T-cell (primary cell): ENCODE measurements at regions not wholly inside any gene's neighbourhood (a gene's known extent, or its start where the extent isn't known, plus 50 kb on each side); places are given as distances from the start of the nearest gene placed in this dataset.

ENCODE experiments used
- ATAC-seq, 4 experiments: fragments of 200-7000 bp in 3 of 4; fragments of 150-1000 bp in 1 of 4; cut with Tn5 transposase; replicated peaks in 1 of 4; 1 replicate in 3 of 4; 2 replicates in 1 of 4; pipeline ENCODE4 v1.10.0; 2021; ENCODE audit warnings: moderate library complexity in 3 of 4, mild to moderate bottlenecking in 2 of 4, moderate number of reproducible peaks in 1 of 4
- CTCF ChIA-PET, 2 donors: fragments of 300-600 bp; sonication (Branson Sonifier 250); formaldehyde crosslinking; loops; one replicate each; lab custom pipeline; 2022; ENCODE audit warnings: antibody characterized with exemption in 2 of 2; lab: Charles Lee
- POLR2A ChIA-PET, 2 donors: fragments of 300-600 bp; sonication (Branson Sonifier 250); formaldehyde crosslinking; loops; one replicate each; lab custom pipeline; 2022; ENCODE audit warnings: antibody characterized with exemption in 2 of 2; lab: Charles Lee
- DNase-seq, 35 experiments: peaks; one replicate each; pipeline versions ENCODE4 v3.0.0 to v3.0.0-alpha.2; 2013 to 2023
- H3K27ac ChIP-seq: one replicate; pipeline ENCODE4 v1.5.1; 2013; ENCODE audit warnings: low read length
- H3K27me3 ChIP-seq, 2 experiments: replicated peaks in 1 of 2; 1 replicate in 1 of 2; 2 replicates in 1 of 2; pipeline versions ENCODE4 v1.6.1 to v1.7.0; 2013; ENCODE audit warnings: low read length in 1 of 2, mixed read lengths in 1 of 2; ENCODE audit not compliant: control insufficient read depth in 2 of 2, insufficient read depth in 2 of 2; ENCODE audit errors: extremely low read depth in 1 of 2
- H3K36me3 ChIP-seq, 2 donors: 1 replicate in 1 of 2; 2 replicates in 1 of 2; pipeline versions ENCODE4 v1.6.1 to v1.7.0; 2013; ENCODE audit warnings: low read length in 1 of 2; ENCODE audit not compliant: control insufficient read depth in 2 of 2, insufficient read depth in 1 of 2; ENCODE audit errors: extremely low read depth in 1 of 2
- H3K4me1 ChIP-seq, 2 experiments: 1 replicate in 1 of 2; 2 replicates in 1 of 2; pipeline versions ENCODE4 v1.6.1 to v1.7.0; 2013; ENCODE audit warnings: low read length in 2 of 2, mixed read lengths in 1 of 2; ENCODE audit not compliant: insufficient read depth in 2 of 2, control insufficient read depth in 1 of 2; ENCODE audit errors: extremely low read depth in 1 of 2
- H3K4me3 ChIP-seq, 2 donors: 1 replicate in 1 of 2; 2 replicates in 1 of 2; pipeline versions ENCODE4 v1.5.1 to v1.7.0; 2013; ENCODE audit warnings: mild to moderate bottlenecking in 2 of 2, low read length in 1 of 2, moderate library complexity in 1 of 2; ENCODE audit not compliant: control insufficient read depth in 1 of 2; ENCODE audit errors: extremely low read depth in 1 of 2
- H3K9me3 ChIP-seq: 2 replicates; pipeline ENCODE4 v1.7.0; 2013
- H3K27ac Mint-ChIP-seq, 2 donors: one replicate each; pipeline ENCODE4 v1.8.0; 2020 to 2021; ENCODE audit warnings: mild to moderate bottlenecking in 2 of 2, mixed read lengths in 2 of 2
- H3K27me3 Mint-ChIP-seq, 2 donors: one replicate each; pipeline ENCODE4 v1.8.0; 2021 to 2022; ENCODE audit warnings: mixed read lengths in 2 of 2
- H3K36me3 Mint-ChIP-seq: one replicate; pipeline ENCODE4 v1.8.0; 2021; ENCODE audit warnings: mixed read lengths
- H3K4me1 Mint-ChIP-seq, 3 donors: one replicate each; pipeline ENCODE4 v1.8.0; 2020 to 2022; ENCODE audit warnings: mixed read lengths in 3 of 3, mild to moderate bottlenecking in 1 of 3
- H3K4me3 Mint-ChIP-seq, 3 donors: one replicate each; pipeline ENCODE4 v1.8.0; 2020 to 2022; ENCODE audit warnings: mild to moderate bottlenecking in 3 of 3, mixed read lengths in 3 of 3, moderate library complexity in 3 of 3
- H3K9me3 Mint-ChIP-seq, 3 donors: one replicate each; pipeline ENCODE4 v1.8.0; 2020 to 2022; ENCODE audit warnings: mixed read lengths in 3 of 3
- WGBS: methylation state at CpG from one replicate; pipeline ENCODE4 v1.1.5; 2013; ENCODE audit warnings: missing lambda C conversion rate; ENCODE audit not compliant: insufficient coverage; 5-methylcytosine and 5-hydroxymethylcytosine counted together

DNA sequence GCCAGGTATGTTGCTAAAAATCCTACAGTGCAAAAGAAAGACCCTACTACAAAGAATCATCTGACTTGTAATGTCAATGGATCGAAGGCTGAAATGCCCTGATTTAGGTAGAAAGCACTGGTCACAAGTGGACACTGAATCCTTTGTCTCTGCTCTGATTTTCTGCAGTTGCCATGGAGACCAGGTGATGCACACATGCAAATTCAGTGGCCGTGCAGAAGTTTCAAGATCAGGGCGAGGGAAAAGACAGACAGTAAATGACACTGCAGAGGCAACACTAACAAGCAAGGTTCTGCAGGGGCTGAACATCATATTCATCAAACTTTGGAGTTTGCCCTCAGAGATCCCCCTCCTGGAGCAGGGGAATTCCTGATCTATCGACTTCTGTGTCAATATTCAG, 370.3 kb upstream of the TMEM132C start:
- Mint-ChIP-seq H3K9me3 (peaks cover 0 to 5% (median 4%) of the 10 kb centered on the region in 3 donors), H3K27ac (no peak overlapping the region), H3K36me3 (no peaks in the 10 kb centered on the region), H3K4me3 (no peak overlapping the region), H3K27me3 (no peaks in the 10 kb centered on the region), H3K4me1 (no peaks in the 10 kb centered on the region)
- Histone ChIP-seq H3K9me3 (no peaks in the 10 kb centered on the region), H3K4me1 (no peaks in the 10 kb centered on the region), H3K27me3 (no peaks in the 10 kb centered on the region), H3K27ac (no peak overlapping the region), H3K36me3 (no peaks in the 10 kb centered on the region), H3K4me3 (no peak overlapping the region)
- ATAC-seq = no peak
- CTCF ChIA-PET = no interaction called here
- no peak for DNase-seq
- WGBS = 77% methylated on average over 2 of the region's 4 CpGs
- POLR2A ChIA-PET = no interaction called here

DNA sequence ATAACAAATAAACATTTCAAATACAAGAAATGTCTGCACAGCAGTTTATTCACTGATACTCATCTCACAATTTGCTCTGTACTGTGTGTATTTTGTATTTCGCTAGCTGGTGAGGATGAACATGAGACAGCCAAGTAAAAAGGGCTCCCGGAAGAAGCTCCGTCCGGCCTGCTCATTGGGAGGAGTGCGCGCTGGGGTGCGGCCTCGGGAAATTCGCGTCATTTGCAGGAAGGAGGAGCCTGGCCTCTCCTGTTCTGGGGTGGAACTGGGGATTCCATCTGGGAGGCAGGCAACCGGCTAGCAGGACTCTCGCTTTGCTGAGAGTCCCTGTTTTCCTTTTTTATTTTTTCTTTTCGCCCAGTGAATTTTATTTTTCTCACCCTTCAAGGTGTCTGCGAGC, 368.4 kb upstream of the TMEM132C start:
- Mint-ChIP-seq H3K4me1 (no peaks in the 10 kb centered on the region), H3K27ac (no peak overlapping the region), H3K4me3 (no peak overlapping the region), H3K27me3 (no peaks in the 10 kb centered on the region), H3K9me3 (peaks cover under 1 to 5% (median 4%) of the 10 kb centered on the region in 3 donors), H3K36me3 (no peaks in the 10 kb centered on the region)
- ATAC-seq = no peak
- DNase-seq = no peak
- Histone ChIP-seq H3K4me3 (no peak overlapping the region), H3K9me3 (no peaks in the 10 kb centered on the region), H3K4me1 (no peaks in the 10 kb centered on the region), H3K27ac (no peak overlapping the region), H3K27me3 (no peaks in the 10 kb centered on the region), H3K36me3 (no peaks in the 10 kb centered on the region)
- ChIA-PET POLR2A (no interaction called here), CTCF (no interaction called here)
- WGBS = 90% methylated on average over 12 of the region's 14 CpGs

DNA sequence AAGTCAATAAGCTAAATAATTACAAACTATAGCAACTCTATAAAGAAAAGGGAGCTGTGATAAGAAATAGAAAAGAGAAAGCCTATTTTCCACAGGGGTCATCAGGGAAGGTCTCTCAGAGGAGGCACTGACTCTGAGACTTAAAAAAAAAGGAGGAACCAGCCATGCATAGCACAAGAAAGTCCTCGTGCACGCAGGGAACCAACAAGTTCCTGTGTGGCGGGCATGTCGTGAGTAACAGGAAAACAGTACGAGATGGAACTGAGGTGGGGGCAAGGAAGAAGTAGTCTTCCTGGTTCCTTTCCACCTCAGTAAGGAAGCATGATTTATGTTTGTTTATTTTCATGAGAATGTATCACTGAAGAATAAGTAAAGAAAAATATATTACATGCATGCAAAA, 367.0 kb upstream of the TMEM132C start:
- Mint-ChIP-seq H3K27me3 (no peaks in the 10 kb centered on the region), H3K9me3 (peaks cover 5 to 10% (median 6%) of the 10 kb centered on the region in 3 donors), H3K36me3 (no peaks in the 10 kb centered on the region), H3K27ac (no peak overlapping the region), H3K4me1 (no peaks in the 10 kb centered on the region), H3K4me3 (no peak overlapping the region)
- ATAC-seq (no peak), DNase-seq (no peak)
- ChIA-PET CTCF (no interaction called here), POLR2A (interaction anchor here in 1 of 2 donors (0.6 kb wide), 1 partner anchor 1400 kb away, joined by 3 read pairs; no protein-coding TSS in a partner anchor)
- Histone ChIP-seq H3K4me3 (no peak overlapping the region), H3K27ac (no peak overlapping the region), H3K9me3 (no peaks in the 10 kb centered on the region), H3K36me3 (no peaks in the 10 kb centered on the region), H3K4me1 (no peaks in the 10 kb centered on the region), H3K27me3 (no peaks in the 10 kb centered on the region)
- WGBS = 3% methylated on average over 4 of the region's 5 CpGs

DNA sequence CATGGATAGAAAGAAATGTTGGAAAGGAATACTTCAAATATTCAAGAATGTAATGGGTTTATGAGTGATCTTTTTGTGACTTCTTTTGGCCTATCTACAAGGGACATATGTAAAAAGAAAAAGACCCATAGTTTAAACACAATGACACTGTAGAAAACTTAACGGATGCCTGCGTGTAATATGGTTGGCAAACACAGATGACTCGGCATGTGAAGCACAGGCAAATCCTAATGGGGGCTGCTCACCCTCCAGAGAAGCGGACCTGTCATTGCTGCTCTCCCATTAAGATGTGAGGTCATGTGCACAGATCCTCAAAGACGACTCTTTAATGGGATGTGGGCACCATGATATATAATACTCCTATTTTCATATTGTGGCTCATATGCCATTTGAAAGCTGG, 366.6 kb upstream of the TMEM132C start:
- H3K4me1 Mint-ChIP-seq = no peaks in the 10 kb centered on the region
- no peak overlapping the region for H3K4me3 Mint-ChIP-seq
- no peak overlapping the region for H3K27ac Mint-ChIP-seq
- no peaks in the 10 kb centered on the region for H3K36me3 Mint-ChIP-seq
- CTCF ChIA-PET = no interaction called here
- DNase-seq (no peak), ATAC-seq (no peak)
- POLR2A ChIA-PET = no interaction called here
- H3K36me3 ChIP-seq = no peaks in the 10 kb centered on the region
- H3K27me3 ChIP-seq = no peaks in the 10 kb centered on the region
- no peaks in the 10 kb centered on the region for H3K27me3 Mint-ChIP-seq
- peaks cover 2% of the 10 kb centered on the region for H3K9me3 ChIP-seq
- H3K9me3 Mint-ChIP-seq = peaks cover 7 to 13% (median 9%) of the 10 kb centered on the region in 3 donors
- 29% methylated on average over 3 of the region's 5 CpGs for WGBS
- H3K27ac ChIP-seq = no peak overlapping the region
- H3K4me3 ChIP-seq = no peak overlapping the region
- no peaks in the 10 kb centered on the region for H3K4me1 ChIP-seq

DNA sequence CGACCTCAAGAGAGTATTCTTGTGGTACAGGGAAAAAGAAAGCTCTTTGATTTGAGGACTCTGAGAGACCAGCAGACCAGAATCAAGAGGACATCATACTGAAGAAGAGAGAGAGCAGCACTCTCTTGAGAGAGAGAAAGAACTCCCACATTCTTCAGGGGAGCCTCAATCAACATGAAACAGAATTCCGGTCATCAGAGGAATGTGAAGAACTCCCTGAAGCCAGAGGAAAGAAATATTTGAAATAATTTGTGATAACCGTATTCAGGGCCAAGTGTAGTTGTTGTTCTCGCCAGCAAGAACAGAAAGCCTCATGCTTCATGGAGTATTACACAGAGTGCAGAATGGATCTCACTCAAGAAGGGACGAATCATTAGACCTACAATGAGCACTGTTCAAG, 363.8 kb upstream of the TMEM132C start:
- no peak overlapping the region for H3K27ac ChIP-seq
- WGBS = 60% methylated on average over 3 of the region's 5 CpGs
- H3K36me3 ChIP-seq = no peaks in the 10 kb centered on the region
- Mint-ChIP-seq H3K27ac (no peak overlapping the region), H3K36me3 (no peaks in the 10 kb centered on the region), H3K4me3 (no peak overlapping the region), H3K4me1 (no peaks in the 10 kb centered on the region), H3K27me3 (no peaks in the 10 kb centered on the region), H3K9me3 (peaks cover 10 to 16% (median 12%) of the 10 kb centered on the region in 3 donors)
- no peaks in the 10 kb centered on the region for H3K4me1 ChIP-seq
- peaks cover 2% of the 10 kb centered on the region for H3K9me3 ChIP-seq
- ChIA-PET POLR2A (no interaction called here), CTCF (no interaction called here)
- no peak overlapping the region for H3K4me3 ChIP-seq
- no peak for DNase-seq
- ATAC-seq = no peak
- no peaks in the 10 kb centered on the region for H3K27me3 ChIP-seq

DNA sequence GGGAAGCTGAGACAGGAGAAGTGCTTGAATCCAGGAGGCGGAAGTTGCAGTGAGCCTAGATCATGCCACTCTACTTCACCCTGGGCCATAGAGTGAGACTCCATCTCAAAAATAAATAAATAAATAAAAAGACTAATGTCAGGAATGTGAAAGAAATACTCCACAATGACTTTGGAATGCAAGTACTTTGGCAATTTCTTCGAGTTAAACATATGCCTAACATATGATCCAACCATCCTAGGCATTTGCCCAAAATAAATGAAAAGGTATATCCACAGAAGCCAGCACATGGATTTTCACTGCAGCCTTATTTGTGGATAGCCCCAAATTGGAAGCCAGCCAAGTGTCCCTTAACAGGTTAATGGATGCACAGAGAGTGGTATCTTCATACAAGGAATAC, 357.9 kb upstream of the TMEM132C start:
- H3K36me3 Mint-ChIP-seq = no peaks in the 10 kb centered on the region
- 80% methylated on average over 1 of the region's 2 CpGs for WGBS
- Histone ChIP-seq H3K4me1 (no peaks in the 10 kb centered on the region), H3K4me3 (no peak overlapping the region), H3K9me3 (peaks cover 2% of the 10 kb centered on the region), H3K27ac (no peak overlapping the region), H3K27me3 (no peaks in the 10 kb centered on the region), H3K36me3 (no peaks in the 10 kb centered on the region)
- H3K4me1 Mint-ChIP-seq = no peaks in the 10 kb centered on the region
- H3K4me3 Mint-ChIP-seq = no peak overlapping the region
- ChIA-PET POLR2A (no interaction called here), CTCF (no interaction called here)
- ATAC-seq (no peak), DNase-seq (no peak)
- no peaks in the 10 kb centered on the region for H3K27me3 Mint-ChIP-seq
- peaks cover 12 to 19% (median 13%) of the 10 kb centered on the region in 3 donors for H3K9me3 Mint-ChIP-seq
- H3K27ac Mint-ChIP-seq = no peak overlapping the region

DNA sequence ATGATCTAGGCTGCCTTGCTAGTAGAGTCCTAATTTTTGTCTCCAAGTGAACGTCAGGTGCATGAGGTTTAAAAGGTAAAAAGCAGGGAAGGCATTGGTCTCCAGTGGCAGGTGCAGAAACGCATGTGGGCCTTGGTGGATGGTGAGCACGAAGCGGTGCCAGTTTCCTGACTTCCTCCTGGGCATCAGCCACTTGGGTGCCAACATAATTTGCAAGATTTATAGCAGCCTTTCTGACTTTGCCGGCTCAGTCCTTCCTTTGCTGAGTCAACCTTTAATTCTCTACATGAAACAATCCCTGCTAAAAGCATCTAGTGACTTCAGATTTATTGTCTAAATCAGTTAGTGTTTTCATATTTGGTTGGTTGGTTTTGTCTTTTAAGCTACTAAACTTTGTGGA, 355.7 kb upstream of the TMEM132C start:
- Mint-ChIP-seq H3K27ac (no peak overlapping the region), H3K9me3 (peaks cover 0 to 7% (median 4%) of the 10 kb centered on the region in 3 donors), H3K27me3 (no peaks in the 10 kb centered on the region), H3K36me3 (no peaks in the 10 kb centered on the region), H3K4me3 (no peak overlapping the region), H3K4me1 (no peaks in the 10 kb centered on the region)
- ChIA-PET POLR2A (no interaction called here), CTCF (no interaction called here)
- no peaks in the 10 kb centered on the region for H3K36me3 ChIP-seq
- H3K27me3 ChIP-seq = no peaks in the 10 kb centered on the region
- H3K4me1 ChIP-seq = no peaks in the 10 kb centered on the region
- no peak overlapping the region for H3K4me3 ChIP-seq
- no peak for DNase-seq
- 26% methylated on average over 4 of the region's 5 CpGs for WGBS
- H3K27ac ChIP-seq = no peak overlapping the region
- no peak for ATAC-seq
- no peaks in the 10 kb centered on the region for H3K9me3 ChIP-seq
